SK-N-SH (cell line): ENCODE measurements at regions not wholly inside any gene's neighbourhood (a gene's known extent, or its start where the extent isn't known, plus 50 kb on each side); places are given as distances from the start of the nearest gene placed in this dataset.

Experiments
- CTCF ChIA-PET: fragments of 300-600, 350-600 bp; formaldehyde crosslinking; extraction: SDS; loops from one replicate; lab custom pipeline; 2021; lab: Yijun Ruan, JAX
- POLR2A ChIA-PET: fragments of 350-600 bp; sonication (Branson Sonifier 250); formaldehyde crosslinking; extraction: SDS; loops from one replicate; lab custom pipeline; 2020; ENCODE audit warnings: antibody characterized with exemption, inconsistent platforms; lab: Yijun Ruan, JAX
- DNase-seq: peaks from one replicate; pipeline ENCODE4 v3.0.0; 2012
- H2AFZ ChIP-seq: fragments of 200-600 bp; sonication (generic); 2 replicates; pipeline ENCODE4 v1.8.1; 2016; ENCODE audit warnings: antibody characterized with exemption, mild to moderate bottlenecking, low read depth
- H3F3A ChIP-seq: fragments of 200-600 bp; sonication (generic); replicated peaks from 2 replicates; pipeline ENCODE3; 2016; ENCODE audit warnings: antibody characterized with exemption, mild to moderate bottlenecking; ENCODE audit not compliant: insufficient read depth
- H3K27ac ChIP-seq, 2 experiments: fragments of 200-500 bp in 1 of 2; fragments of 200-600 bp in 1 of 2; sonication (Bioruptor generic) in 1 of 2; sonication (generic), shearing (Covaris generic) in 1 of 2; 2 replicates each; pipeline versions ENCODE4 v1.5.1 to v1.6.1; 2014 to 2016; ENCODE audit warnings: low read depth in 2 of 2, inconsistent platforms in 1 of 2, low read length in 1 of 2, mild to moderate bottlenecking in 1 of 2, mixed read lengths in 1 of 2
- H3K27me3 ChIP-seq: fragments of 200-600 bp; sonication (generic), shearing (Covaris generic); 2 replicates; pipeline ENCODE4 v1.6.1; 2016; ENCODE audit warnings: mixed run types; ENCODE audit not compliant: insufficient read depth
- H3K36me3 ChIP-seq, 2 experiments: fragments of 200-500 bp in 1 of 2; fragments of 200-600 bp in 1 of 2; sonication (Bioruptor generic) in 1 of 2; sonication (generic) in 1 of 2; replicated peaks in 1 of 2; 2 replicates each; pipeline versions ENCODE3 to v1.5.1; 2014 to 2016; ENCODE audit warnings: low read length in 1 of 2, mild to moderate bottlenecking in 1 of 2; ENCODE audit not compliant: insufficient read depth in 2 of 2, control insufficient read depth in 1 of 2
- H3K4me1 ChIP-seq, 2 experiments: fragments of 200-500 bp in 1 of 2; fragments of 200-600 bp in 1 of 2; sonication (Bioruptor generic) in 1 of 2; sonication (generic), shearing (Covaris generic) in 1 of 2; 2 replicates each; pipeline versions ENCODE4 v1.5.1 to v1.6.1; 2014 to 2016; ENCODE audit warnings: low read depth in 1 of 2, low read length in 1 of 2, mixed run types in 1 of 2; ENCODE audit not compliant: insufficient read depth in 2 of 2, control insufficient read depth in 1 of 2
- H3K4me2 ChIP-seq: fragments of 200-600 bp; sonication (generic), shearing (Covaris generic); 2 replicates; pipeline ENCODE4 v1.6.1; 2017; ENCODE audit warnings: mixed run types
- H3K4me3 ChIP-seq, 2 experiments: fragments of 200-500 bp in 1 of 2; fragments of 200-600 bp in 1 of 2; sonication (Bioruptor generic) in 1 of 2; sonication (generic), shearing (Covaris generic) in 1 of 2; 2 replicates each; pipeline versions ENCODE4 v1.5.1 to v1.8.1; 2014 to 2016; ENCODE audit warnings: low read depth in 2 of 2, inconsistent platforms in 1 of 2, low read length in 1 of 2, mild to moderate bottlenecking in 1 of 2, mixed read lengths in 1 of 2, moderate library complexity in 1 of 2
- H3K79me2 ChIP-seq: fragments of 200-600 bp; sonication (generic); 2 replicates; pipeline ENCODE4 v1.8.1; 2017; ENCODE audit warnings: mild to moderate bottlenecking; ENCODE audit not compliant: insufficient read depth
- H3K9ac ChIP-seq: fragments of 200-600 bp; sonication (generic); 2 replicates; pipeline ENCODE4 v1.6.1; 2017; ENCODE audit warnings: mixed run types
- H3K9me2 ChIP-seq: fragments of 200-600 bp; sonication (generic); 2 replicates; pipeline ENCODE4 v1.6.1; 2017; ENCODE audit warnings: mixed run types
- H3K9me3 ChIP-seq: fragments of 200-600 bp; sonication (generic); 2 replicates; pipeline ENCODE4 v1.6.1; 2017; ENCODE audit warnings: mixed run types, mild to moderate bottlenecking, moderate library complexity
- H4K20me1 ChIP-seq: fragments of 200-600 bp; sonication (generic); 2 replicates; pipeline ENCODE4 v1.6.1; 2017; ENCODE audit warnings: mild to moderate bottlenecking, mixed run types; ENCODE audit not compliant: insufficient read depth
- CTCF ChIP-seq: fragments of 200-600 bp; sonication (generic); IDR thresholded peaks from 2 replicates; pipeline ENCODE4 v1.6.1; 2017; ENCODE audit warnings: antibody characterized with exemption, mild to moderate bottlenecking, moderate library complexity
- ELF1 ChIP-seq: IDR thresholded peaks from 2 replicates; pipeline ENCODE4 v1.4.0; 2012
- EP300 ChIP-seq, 2 experiments: IDR thresholded peaks; 2 replicates each; pipeline versions ENCODE4 v1.4.0 to v1.6.1; 2012; ENCODE audit warnings: borderline replicate concordance in 1 of 2, low read depth in 1 of 2, low read length in 1 of 2
- EZH2phosphoT487 ChIP-seq: fragments of 200-600 bp; sonication (generic); IDR thresholded peaks from 2 replicates; pipeline ENCODE4 v1.6.1; 2017; ENCODE audit warnings: low read depth, mixed run types, mild to moderate bottlenecking, antibody characterized with exemption, moderate library complexity, borderline replicate concordance
- FOXJ3 ChIP-seq: sonication (generic); formaldehyde crosslinking; IDR thresholded peaks from 2 replicates; pipeline ENCODE4 v1.5.1; 2020; ENCODE audit warnings: mild to moderate bottlenecking, missing genetic modification reagents
- FOXM1 ChIP-seq: IDR thresholded peaks from 2 replicates; pipeline ENCODE4 v1.4.0; 2012; ENCODE audit warnings: low read depth, mild to moderate bottlenecking
- GABPA ChIP-seq: IDR thresholded peaks from 2 replicates; pipeline ENCODE4 v1.4.0; 2012; ENCODE audit warnings: low read depth, mild to moderate bottlenecking
- IRF3 ChIP-seq: fragments of 150-350 bp; IDR thresholded peaks from 2 replicates; pipeline ENCODE4 v1.6.1; 2016; ENCODE audit warnings: mild to moderate bottlenecking, low read depth, low read length
- JUND ChIP-seq: IDR thresholded peaks from 2 replicates; pipeline ENCODE4 v1.4.0; 2012
- MAX ChIP-seq: IDR thresholded peaks from 2 replicates; pipeline ENCODE4 v1.4.0; 2012; ENCODE audit warnings: low read depth
- MXI1 ChIP-seq: IDR thresholded peaks from 2 replicates; pipeline ENCODE4 v1.6.1; 2012; ENCODE audit warnings: mild to moderate bottlenecking, low read depth, low read length, improper control_type of control experiment
- NRF1 ChIP-seq: IDR thresholded peaks from 2 replicates; pipeline ENCODE4 v1.6.1; 2012; ENCODE audit warnings: low read depth, mild to moderate bottlenecking, low read length
- RCOR1 ChIP-seq: fragments of 150-350 bp; IDR thresholded peaks from 2 replicates; pipeline ENCODE4 v1.6.1; 2017; ENCODE audit warnings: antibody characterized with exemption, low read length
- SIN3A ChIP-seq: IDR thresholded peaks from 2 replicates; pipeline ENCODE4 v1.6.1; 2012; ENCODE audit warnings: low read depth, mild to moderate bottlenecking, low read length, moderate library complexity, borderline replicate concordance
- TAF1 ChIP-seq: IDR thresholded peaks from 2 replicates; pipeline ENCODE4 v1.6.1; 2012; ENCODE audit warnings: low read depth, mild to moderate bottlenecking, low read length, moderate library complexity, borderline replicate concordance
- TCF12 ChIP-seq: IDR thresholded peaks from 2 replicates; pipeline ENCODE4 v1.4.0; 2012
- TEAD4 ChIP-seq: IDR thresholded peaks from 2 replicates; pipeline ENCODE4 v1.4.0; 2012; ENCODE audit warnings: mild to moderate bottlenecking, borderline replicate concordance; ENCODE audit not compliant: insufficient read depth
- USF1 ChIP-seq: IDR thresholded peaks from 2 replicates; pipeline ENCODE4 v1.4.0; 2012; ENCODE audit warnings: low read depth, borderline replicate concordance
- USF2 ChIP-seq: fragments of 150-350 bp; IDR thresholded peaks from 2 replicates; pipeline ENCODE4 v1.6.1; 2017; ENCODE audit warnings: antibody characterized with exemption, low read length, low read depth, borderline replicate concordance
- YY1 ChIP-seq: IDR thresholded peaks from 2 replicates; pipeline ENCODE4 v1.4.0; 2012; ENCODE audit warnings: low read depth, mild to moderate bottlenecking
- ZBTB33 ChIP-seq: IDR thresholded peaks from 2 replicates; pipeline ENCODE4 v1.4.0; 2012; ENCODE audit warnings: low read depth, borderline replicate concordance
- WGBS: methylation state at CpG from one replicate; pipeline ENCODE4 v1.1.6; 2017; ENCODE audit warnings: low lambda C conversion rate; 5-methylcytosine and 5-hydroxymethylcytosine counted together

GRCh38 chr5:82563745-82564144, 285.6 kb upstream of the RPS23 start:
- Histone ChIP-seq H3K36me3 (no peaks in the 10 kb centered on the region), H2AFZ (no peak overlapping the region), H3K27me3 (no peaks in the 10 kb centered on the region), H3K4me3 (no peak overlapping the region), H3K9me3 (no peaks in the 10 kb centered on the region), H3K79me2 (no peaks in the 10 kb centered on the region), H3K4me1 (no peaks in the 10 kb centered on the region), H3K9ac (no peak overlapping the region), H3F3A (no peaks in the 10 kb centered on the region), H4K20me1 (no peaks in the 10 kb centered on the region), H3K27ac (no peak overlapping the region), H3K9me2 (no peaks in the 10 kb centered on the region), H3K4me2 (no peak overlapping the region)
- no peak for DNase-seq
- TF ChIP-seq GABPA (no peak), MXI1 (no peak), USF1 (no peak), USF2 (no peak), NRF1 (no peak), TCF12 (no peak), YY1 (no peak), FOXJ3 (CRISPR knock-in tag) (no peak), RCOR1 (no peak), TAF1 (no peak), MAX (no peak)
- ChIA-PET POLR2A (no interaction called here), CTCF (no interaction called here)

- Histone ChIP-seq H3K9ac (no peak overlapping the region), H3K27me3 (no peaks in the 10 kb centered on the region), H4K20me1 (no peaks in the 10 kb centered on the region), H3K4me1 (no peaks in the 10 kb centered on the region), H3K36me3 (no peaks in the 10 kb centered on the region), H3K9me3 (no peaks in the 10 kb centered on the region), H3K27ac (no peak overlapping the region), H3K4me3 (no peak overlapping the region), H3K4me2 (no peak overlapping the region), H3K9me2 (no peaks in the 10 kb centered on the region), H3K79me2 (no peaks in the 10 kb centered on the region), H2AFZ (no peak overlapping the region), H3F3A (no peaks in the 10 kb centered on the region)
- no peak for DNase-seq
- CTCF ChIA-PET = interaction anchor here (1.7 kb wide), 1 partner anchor 11 kb away, joined by 3 read pairs; no protein-coding TSS in a partner anchor
- POLR2A ChIA-PET = no interaction called here
- WGBS = 47% methylated on average over 3 of the region's 6 CpGs
- TF ChIP-seq ZBTB33 = no peak
- no peak for TF ChIP-seq TCF12
- TF ChIP-seq TEAD4 = no peak
- no peak for TF ChIP-seq IRF3
- no peak for TF ChIP-seq EZH2phosphoT487
- TF ChIP-seq EP300 (IDR thresholded peaks at IDR 0.05; ENCODE audit: borderline replicate concordance in 1 of 2, low read depth in 1 of 2, low read length in 1 of 2) = no peak
- no peak for TF ChIP-seq MXI1
- no peak for TF ChIP-seq JUND
- no peak for TF ChIP-seq ELF1
- no peak for TF ChIP-seq FOXM1
- no peak for TF ChIP-seq USF2
- no peak for TF ChIP-seq SIN3A
- no peak for TF ChIP-seq CTCF
- no peak for TF ChIP-seq TAF1
- no peak for TF ChIP-seq FOXJ3 (CRISPR knock-in tag)
These were observed 284.6 kb upstream of the RPS23 start for GRCh38 chr5:82562696-82563240.
